Astrocyte (in vitro differentiated cells and primary cell): ENCODE measurements at regions not wholly inside any gene's neighbourhood (a gene's known extent, or its start where the extent isn't known, plus 50 kb on each side); places are given as distances from the start of the nearest gene placed in this dataset.

Source experiments
- CTCF ChIP-seq: IDR thresholded peaks from 2 replicates; pipeline ENCODE4 v1.5.1; 2011; ENCODE audit warnings: low read depth, mild to moderate bottlenecking, inconsistent platforms, low read length, moderate library complexity; ENCODE audit not compliant: insufficient read depth
- EZH2 ChIP-seq: IDR thresholded peaks from 2 replicates; pipeline ENCODE4 v1.6.1; 2012; ENCODE audit warnings: mild to moderate bottlenecking, low read length, inconsistent platforms; ENCODE audit not compliant: insufficient read depth

GRCh38 chr10:26386781-26387180 is 51.4 kb upstream of the APBB1IP start:
- no peak for TF ChIP-seq CTCF
- no peak for TF ChIP-seq EZH2
